ENCODE measurements at regions not wholly inside any gene's neighbourhood (a gene's known extent, or its start where the extent isn't known, plus 50 kb on each side); places are given as distances from the start of the nearest gene placed in this dataset.
"Not testable (repeated sequence)": the region's sequence is repeated elsewhere in the genome, so short reads cannot be mapped to it uniquely, and the experiment has no call there.

DNA sequence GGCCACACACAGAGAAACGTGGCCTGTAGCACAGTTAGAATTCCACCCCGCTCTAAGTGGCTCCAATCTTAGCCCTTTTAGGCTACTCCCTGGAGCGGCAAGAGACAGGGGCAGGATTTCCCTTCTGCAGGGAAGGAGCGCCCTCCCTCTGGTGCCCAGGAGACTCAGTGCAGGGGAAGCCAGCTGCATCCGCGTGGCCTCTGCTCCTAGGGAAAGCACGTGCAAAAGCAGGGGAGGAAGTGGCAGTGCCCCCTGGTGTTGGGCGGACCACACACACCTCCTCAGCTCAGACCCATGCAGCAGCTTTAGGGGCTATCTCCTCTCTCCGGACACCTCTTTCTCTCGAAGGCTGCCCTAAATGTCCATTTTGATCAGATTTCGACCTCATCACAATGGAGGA lies 50.0 kb downstream of the SPRING1 start:
- peak; percentile 59 for DNase-seq

DNA sequence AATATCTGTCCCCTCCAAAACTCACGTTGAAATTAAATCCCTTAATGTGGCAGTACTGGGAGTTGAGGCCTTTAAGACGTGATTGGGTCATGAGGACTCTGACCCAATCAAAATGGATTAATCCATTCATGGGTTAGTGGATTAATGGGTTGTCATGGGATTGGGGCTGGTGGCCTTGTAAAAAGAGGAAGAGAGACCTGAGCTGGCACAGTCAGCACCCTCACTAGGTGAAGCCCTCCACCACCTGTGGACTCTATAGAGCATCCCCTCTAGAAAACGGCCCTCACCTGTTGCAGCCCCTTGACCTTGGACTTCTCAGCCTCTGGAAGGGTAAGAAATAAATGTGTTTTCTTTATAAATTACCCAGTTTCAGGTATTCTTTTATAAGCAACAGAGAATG lies 53.0 kb downstream of the SPRING1 start:
- DNase-seq, result no peak

DNA sequence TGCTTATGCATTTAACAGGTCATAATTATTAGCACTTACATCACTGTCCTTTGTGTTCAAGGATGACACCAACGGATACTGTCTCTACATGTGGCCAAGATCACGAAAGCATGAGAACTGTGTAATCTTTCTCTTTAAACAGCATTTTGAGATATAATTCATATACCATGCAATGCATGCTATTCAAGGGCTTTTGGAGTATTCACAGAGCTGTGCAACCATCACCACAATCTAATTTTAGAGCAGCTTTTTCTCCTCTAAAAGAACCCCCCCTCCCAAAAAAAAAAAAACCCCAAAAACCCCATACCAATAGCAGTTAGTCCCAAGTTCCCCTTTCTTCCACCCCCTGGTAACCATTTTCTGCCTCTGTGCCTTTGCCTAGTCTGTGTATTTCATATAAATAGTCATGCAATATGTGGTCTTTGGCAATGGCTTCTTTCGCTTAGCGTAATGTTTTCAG lies 60.6 kb downstream of the SPRING1 start:
- DNase-seq, result no peak

DNA sequence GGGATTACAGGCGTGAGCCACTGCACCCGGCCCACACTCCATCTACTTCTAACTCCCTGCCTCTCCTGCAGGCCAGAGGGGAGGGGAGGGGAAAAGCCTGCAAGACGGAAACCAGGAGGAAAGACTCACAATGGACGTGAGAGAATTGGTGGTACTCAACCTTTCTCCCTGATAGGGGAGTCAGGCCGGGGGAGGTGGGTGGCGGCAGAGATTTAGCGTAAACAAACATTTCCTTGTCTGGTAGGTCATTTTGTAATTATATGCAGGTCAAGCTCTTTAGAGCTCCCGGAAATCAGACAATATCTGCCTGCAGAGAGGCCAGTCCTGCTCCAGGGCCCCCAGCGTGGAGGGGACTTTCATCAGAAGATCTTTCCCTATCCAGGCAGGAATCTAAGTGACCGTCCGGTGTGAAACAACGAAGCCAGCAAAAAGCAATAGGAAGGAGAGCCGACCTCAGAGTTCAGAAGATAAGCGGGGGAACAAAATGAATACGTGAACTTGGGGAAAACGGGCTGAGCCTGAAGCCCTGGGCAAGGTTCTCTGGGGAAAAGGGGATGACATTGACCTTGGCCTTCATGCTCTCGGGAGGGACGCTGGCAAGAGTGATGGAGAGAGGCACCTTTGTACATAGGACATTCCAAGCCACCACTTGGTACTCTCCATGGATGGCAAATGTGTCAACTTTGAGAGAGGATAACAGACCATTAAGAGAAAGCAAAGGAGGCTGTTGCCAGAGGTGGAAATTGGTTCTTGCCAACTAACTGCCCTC lies 62.3 kb downstream of the SPRING1 start:
- DNase-seq, result no peak

DNA sequence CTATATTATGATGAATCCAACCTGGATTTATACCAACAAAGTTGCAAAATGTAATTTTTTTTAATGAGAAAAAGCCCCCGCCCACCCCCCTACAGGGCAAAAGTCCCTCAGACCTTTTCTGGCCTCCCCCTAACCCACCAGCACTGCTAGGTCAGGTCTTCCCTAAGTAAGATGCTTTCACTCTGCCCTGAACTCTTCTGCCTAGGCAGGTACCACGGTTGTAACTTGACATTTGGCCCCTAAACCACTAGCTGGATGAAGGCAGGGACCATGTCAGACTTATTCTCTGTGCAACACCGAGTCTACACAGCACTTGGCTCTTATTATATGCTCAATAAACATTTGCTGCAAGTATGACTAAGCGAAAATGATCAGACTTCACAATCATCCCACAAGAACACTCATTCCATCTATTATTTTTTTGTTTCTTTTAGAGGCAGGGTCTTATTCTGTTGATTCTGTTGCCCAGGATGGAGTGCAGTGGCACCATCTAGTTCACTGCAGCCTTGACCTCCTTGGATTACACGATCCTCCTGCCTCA lies 63.2 kb downstream of the SPRING1 start:
- no peak for DNase-seq

DNA sequence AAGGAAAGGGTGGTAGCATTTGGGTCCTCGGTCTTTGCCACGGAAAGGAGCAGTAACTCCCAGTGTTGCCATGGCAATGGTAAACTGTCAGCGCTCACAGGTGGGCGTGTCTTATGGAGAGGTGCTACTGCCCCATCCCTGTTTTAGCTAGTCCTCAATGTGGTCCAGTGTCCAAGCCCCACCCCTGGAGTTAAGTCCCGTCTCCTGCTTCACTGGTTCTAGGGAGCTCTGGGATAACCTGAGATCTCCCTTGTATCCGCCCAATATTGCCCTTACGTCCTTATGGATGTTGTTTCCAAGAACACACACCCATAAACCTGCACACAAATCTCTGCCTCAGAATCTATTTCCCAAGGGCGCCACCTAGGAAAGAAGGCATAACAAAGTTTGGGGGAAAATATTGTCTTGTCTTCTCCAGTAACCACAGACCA lies 64.2 kb downstream of the SPRING1 start:
- DNase-seq, result no peak

DNA sequence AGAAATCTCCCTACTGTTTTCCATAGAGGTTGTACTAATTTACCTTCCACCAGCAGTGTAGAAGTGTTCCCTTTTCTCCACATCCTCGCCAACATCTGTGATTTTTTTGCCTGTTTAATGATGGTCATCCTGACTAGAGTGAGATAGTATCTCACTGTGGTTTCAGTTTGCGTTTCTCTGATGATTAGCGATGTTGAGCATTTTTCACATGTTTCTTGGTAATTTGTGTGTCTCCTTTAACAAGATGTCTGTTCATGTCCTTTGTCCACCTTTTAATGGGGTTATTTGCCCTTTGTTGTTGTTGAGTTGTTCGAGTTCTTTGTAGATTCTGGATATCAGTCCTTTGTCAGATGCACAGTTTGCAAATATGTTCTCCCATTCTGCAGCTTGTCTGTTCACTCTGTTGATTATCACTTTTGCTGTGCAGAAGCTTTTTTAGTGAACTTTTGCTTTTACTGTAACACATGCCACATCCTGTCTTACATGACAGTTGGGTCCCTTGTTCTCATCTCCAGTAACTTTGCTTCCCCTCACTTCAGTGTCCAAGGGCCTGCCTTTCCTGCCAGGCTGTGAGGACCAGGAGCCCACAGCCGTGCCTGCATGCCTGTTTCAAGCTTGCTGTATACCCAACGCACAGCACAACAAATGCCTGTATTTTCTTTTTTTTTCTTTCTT lies 64.9 kb downstream of the SPRING1 start:
- DNase-seq, result no peak

DNA sequence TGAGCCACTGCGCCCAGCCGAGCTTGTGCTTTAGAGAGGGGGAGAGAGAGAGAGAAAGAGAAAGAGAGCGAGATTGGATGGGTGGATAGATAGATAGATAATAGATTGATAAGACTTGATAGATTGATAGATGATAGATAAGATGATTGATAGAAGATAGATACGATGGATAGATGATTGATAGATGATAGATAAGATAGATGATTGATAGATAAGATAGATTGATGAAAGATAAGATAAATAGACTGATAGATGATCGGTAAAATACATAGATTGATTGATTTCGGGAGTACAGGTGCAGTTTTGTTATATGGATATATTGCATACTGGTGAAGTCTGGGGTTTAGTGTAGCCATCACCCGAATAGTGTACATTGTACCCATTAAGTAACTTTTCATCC lies 65.9 kb downstream of the SPRING1 start:
- no peak for DNase-seq

DNA sequence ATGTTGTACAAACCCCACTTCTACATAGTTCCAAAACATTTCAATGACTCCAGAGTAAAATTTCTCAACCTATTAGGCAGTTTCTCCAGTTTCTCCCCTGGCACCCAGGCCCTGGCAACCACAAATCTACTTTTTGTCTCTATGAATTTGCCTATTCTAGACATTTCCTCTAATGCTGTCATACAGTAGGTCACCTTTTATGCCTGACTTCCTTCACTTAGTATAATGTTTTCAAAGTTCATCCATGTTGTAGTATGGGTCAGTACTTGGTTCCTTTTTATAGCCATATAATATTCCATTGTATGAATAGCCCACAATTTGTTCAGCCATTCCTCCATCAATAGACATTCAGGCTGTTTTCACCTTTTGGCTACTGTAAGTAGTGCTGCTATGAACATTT lies 67.0 kb downstream of the SPRING1 start:
- no peak for DNase-seq

DNA sequence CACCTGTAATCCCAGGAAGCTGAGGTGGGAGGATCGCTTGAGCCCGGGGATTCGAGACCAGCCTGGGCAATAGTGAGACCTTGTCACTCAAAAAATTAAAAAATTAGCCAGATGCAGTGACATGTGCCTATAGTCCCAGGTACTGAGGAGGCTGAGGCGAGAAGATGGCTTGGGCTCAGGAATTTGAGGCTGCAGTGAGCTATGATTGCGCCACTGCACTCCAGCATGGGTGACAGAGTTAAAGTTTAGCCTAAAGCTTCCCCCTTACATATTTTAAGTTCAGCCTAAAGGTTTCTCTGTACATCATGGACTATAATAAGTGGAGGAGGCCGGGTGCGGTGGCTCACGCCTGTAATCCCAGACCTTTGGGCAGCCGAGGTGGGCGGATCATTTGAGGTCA lies 70.1 kb downstream of the SPRING1 start:
- no peak for DNase-seq

DNA sequence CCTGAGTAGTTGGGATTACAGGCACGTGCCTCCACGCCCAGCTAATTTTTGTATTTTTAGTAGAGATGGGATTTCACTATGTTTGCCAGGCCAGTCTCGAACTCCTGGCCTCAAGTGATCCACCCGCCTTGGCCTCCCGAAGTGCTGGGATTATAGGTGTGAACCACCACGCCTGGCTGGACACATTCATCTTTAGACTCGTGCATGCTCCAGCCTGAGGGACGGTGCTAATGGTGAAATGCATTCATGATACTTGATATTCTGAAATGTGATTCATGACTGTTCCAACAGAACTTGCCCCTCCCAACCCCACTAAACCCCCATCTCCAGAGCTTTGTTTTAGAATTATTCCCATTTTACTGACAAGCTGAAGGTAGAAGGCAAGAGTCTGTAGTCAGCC lies 71.0 kb downstream of the SPRING1 start:
- DNase-seq, result not testable (repeated sequence)

DNA sequence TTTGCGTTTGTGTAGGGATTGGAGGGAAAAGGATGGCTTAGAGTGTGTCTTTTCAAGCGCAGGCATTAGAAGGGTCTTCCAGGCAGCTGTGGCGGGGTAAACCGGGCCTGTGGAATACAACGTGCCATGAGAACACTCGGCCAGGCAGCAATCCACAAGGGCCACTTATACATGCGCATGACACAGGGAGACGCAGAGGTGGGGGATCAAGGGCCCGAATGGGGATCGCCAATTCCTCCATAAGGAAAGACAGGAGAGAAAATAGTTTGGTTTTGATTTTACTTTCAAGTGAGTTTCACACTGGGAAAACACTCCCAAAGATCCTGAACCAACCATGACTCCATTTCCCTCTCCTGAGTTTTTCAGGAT lies 71.6 kb downstream of the SPRING1 start:
- DNase-seq, result no peak

DNA sequence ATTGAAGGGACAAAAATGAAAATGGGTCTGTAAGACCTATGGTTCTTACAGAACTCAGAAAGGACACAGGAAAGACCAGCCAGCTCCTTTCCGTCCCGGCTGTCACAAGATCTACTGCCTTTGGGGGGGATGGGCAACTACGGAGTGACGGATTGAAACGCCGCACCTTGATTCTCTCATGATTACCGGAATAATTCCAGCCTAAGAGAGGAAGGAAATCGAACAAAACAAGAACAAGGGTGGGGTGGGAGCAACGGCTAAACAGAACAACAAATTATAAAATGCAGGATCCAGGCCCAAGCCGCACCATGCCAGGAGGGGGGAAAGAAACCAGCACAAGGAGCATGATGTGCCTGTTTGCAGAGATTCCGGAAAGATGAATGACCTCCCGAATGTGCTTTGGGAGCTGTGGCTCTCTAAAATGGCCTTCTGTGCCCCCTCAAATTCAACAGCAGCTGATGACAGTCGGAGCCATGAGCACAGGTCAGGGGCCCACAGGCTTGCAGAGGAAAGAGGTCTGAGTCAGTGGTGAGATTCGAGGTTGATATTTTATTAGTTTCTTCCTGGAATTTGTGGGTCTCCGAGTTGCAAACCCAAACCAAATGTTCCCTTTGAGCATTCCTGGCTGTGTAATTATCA lies 72.1 kb downstream of the SPRING1 start:
- DNase-seq, result no peak

DNA sequence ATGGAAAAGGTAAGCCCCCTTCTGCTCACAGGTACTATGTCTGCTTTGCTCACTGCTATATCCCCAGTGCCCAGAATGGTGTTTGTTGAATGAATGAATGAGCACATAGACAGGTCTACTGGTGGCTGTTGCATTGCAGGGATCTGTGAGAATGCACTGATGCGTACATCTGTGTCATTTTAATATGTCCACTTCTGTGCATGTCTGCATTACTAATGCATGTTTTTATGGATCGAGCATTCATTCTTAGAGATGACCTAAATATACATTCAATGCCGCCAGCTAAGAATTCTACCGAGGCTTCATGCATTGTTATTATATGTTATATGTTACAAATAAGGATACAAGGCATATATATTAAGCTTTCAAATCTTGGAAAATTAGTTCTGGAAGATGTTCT lies 73.8 kb downstream of the SPRING1 start:
- no peak for DNase-seq

DNA sequence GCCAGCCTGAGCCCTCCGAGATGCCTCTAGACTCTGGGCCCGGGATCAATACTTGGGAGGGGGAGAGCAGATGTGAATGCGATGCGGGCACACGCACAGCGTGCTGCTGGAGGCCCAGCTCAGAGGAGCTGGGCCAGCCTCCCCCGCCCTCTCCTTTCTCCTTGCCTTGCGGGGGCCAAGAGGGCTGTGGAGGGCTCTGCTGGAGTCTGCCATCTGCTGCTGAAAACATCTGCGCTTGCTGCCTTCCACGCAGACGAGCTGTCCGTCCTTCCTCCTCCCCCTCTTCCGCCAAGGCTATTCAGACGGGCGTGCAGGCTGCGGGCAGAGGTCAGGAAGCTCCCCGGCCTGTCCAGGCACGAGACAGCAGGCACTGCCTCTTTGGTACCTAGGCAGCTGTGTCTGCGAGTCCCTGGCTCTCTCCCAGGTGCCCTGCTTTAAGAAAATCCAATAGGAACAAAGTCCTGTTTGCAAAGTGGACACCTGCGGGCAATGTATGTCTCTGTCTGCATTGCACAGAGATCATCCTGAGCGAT lies 75.2 kb downstream of the SPRING1 start:
- DNase-seq, result peak; percentile 64

DNA sequence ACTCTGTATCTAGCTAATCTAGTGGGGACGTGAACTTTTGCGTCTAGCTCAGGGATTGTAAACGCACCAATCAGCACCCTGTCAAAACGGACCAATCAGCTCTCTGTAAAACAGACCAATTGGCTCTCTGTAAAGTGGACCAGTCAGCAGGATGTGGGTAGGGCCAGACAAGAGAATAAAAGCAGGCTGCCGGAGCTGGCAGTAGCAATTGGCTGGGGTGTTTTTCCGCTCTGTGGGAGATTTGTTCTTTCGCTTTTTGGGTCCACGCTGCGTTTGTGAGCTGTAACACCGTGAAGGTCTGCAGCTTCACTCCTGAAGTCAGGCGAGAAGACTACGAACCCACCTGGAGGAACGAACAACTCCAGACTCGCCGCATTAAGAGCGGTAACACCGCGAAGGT lies 76.5 kb downstream of the SPRING1 start:
- DNase-seq, result no peak

DNA sequence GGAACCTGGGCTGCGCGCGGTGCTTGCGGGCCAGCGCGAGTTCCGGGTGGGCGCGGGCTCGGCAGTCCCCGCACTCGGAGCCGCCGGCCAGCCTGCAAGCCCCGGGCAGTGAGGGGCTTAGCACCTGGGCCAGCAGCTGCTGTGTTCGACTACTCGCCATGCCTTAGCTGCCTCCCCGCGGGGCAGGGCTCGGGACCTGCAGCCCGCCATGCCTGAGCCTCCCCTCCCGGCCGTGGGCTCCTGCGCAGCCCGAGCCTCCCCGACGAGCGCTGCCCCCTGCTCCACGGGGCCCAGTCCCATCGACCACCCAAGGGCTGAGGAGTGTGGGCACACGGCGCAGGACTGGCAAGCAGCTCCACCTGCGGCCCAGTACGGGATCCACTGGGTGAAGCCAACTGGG lies 77.1 kb downstream of the SPRING1 start:
- DNase-seq, result not testable (repeated sequence)

DNA sequence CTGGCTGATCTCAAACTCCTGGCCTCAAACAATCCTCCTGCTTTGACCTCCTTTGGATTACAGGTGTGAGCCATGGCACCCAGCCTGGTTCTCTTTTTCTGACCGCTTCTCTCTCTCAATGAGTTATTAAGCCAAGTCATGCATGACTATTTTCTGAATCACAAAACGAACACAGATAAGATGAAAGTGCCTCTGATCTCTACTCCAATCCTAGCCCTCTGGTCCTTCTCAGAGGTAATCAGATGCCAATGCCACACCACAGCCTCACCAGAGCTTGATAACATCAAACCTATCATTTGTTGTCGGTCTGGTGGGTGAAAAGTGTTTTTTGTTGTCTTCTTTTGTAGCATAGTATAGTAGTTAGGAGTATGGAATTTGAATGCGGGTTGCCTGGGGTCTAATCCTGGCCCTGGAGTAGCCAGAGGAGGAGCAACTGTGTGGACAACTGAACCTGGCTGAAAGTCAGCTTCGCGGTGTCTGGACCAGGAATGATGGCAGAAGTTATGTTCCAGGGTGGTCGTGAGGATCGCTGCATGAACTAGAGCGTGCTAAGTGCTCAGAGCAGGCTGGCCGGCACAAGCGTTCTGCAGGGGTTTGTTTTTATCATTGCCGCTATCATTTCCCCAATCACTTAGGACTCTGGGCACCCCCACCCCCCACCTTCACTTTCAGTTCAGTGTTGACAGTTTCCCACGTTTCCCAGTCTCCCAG lies 77.9 kb downstream of the SPRING1 start:
- no peak for DNase-seq

DNA sequence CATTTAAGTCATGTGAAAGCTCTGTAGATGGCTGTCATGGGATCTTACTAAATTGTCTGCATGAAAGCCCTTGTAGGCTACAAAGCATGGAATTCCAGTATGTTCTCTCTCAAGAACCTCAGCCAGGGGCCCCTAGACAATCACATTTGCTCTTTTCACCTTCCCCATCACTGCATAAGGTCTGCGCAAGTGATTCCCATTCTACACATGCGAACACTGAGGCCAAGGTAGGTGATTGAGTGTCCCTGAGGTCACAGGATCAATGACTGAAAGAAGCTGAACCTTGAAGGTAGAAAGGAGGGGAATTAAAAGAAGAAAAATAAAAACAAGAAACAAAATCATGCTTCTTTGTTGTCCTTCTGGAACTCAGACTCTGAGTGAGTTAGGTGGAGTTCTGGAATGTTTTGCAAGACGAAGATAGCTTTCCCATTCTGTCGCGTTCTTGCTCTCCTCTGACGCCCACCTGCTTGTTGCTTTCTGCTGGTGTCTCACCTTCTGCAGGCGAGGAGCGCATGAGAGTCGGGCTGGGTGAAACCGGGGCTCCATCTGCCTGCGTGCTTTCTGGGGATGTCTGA lies 79.9 kb downstream of the SPRING1 start:
- no peak for DNase-seq

DNA sequence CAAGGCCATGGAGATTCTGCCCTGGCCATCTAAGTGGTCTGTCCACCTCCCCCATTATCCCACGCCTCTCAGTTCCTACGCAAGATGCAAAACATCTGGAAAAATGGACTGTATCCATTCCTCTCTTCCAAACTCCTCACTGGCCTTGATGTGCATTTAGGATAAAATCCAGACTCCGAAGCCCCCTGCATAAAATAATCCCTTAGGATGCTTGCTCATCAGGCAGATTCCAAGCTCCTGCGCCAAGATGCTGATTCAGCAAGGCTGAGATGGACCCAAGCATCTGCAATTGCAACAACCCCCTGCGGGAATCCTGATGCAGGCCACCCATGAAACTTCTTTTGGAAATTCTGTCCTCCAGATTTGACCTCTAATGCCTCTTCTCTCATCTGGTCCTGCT lies 81.6 kb downstream of the SPRING1 start:
- DNase-seq, result peak; percentile 67

DNA sequence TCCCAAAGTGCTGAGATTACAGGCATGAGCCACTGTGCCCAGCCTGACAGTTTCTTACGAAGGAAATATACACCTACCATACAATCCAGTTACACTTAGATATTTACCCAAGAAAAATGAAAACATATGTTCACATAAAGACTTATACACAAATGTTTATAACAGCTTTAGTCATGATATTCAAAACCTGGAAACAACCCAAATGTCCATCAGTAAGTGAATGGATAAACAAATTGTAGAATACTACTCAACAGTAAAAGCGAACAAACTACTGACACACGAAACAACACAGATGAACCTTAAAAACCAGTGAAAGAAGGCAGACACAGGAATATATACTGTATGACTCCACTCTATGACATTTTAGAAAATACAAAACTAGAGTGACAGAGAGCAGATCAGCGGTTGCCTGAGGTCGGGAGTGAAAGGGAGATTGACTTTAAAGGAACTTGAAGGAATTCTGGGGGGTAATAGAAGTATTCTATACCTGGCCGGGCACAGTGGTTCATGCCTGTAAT lies 83.6 kb downstream of the SPRING1 start:
- DNase-seq, result no peak

DNA sequence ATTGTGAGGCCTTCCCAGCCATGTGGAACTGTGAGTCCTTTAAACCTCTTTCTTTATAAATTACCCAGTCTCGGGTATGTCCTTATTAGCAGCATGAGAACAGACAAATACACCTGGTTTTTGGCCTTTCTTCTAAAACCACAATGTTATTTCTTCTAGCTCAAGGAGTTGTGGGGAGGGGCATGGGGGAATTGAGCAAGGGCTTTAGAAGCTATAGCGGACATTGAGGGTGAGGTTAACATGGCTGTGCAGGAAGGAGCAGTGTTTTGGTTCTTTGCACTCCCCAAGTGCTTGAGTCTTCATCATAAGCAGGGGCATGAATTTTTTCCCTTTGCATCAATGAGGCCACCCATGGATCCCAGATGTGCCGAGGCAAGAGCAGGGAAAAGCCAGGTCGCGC lies 86.8 kb downstream of the SPRING1 start:
- no peak for DNase-seq
